Transverse colon (tissue), 4 donors: ENCODE measurements at regions not wholly inside any gene's neighbourhood (a gene's known extent, or its start where the extent isn't known, plus 50 kb on each side); places are given as distances from the start of the nearest gene placed in this dataset.
"Not testable (repeated sequence)": the region's sequence is repeated elsewhere in the genome, so short reads cannot be mapped to it uniquely, and the experiment has no call there.

Experiments used
- DNase-seq: peaks from one replicate; pipeline ENCODE4 v3.0.0-alpha.2; 2019
- H3K27ac ChIP-seq, 4 donors: fragments of 200-600 bp; sonication (generic); 2 replicates each; pipeline ENCODE4 v1.5.1; 2016 to 2018; ENCODE audit warnings: inconsistent platforms in 4 of 4
- H3K27me3 ChIP-seq: fragments of 200-600 bp; sonication (generic); 2 replicates; pipeline ENCODE4 v1.5.1; 2017; ENCODE audit warnings: inconsistent platforms
- H3K36me3 ChIP-seq, 4 donors: fragments of 200-600 bp; sonication (generic); 2 replicates each; pipeline ENCODE4 v1.5.1; 2017 to 2019; ENCODE audit warnings: inconsistent platforms in 4 of 4
- H3K4me1 ChIP-seq, 4 donors: fragments of 200-600 bp; sonication (generic); 2 replicates each; pipeline ENCODE4 v1.5.1; 2017 to 2020; ENCODE audit warnings: inconsistent platforms in 4 of 4
- H3K4me3 ChIP-seq, 4 donors: fragments of 200-600 bp; sonication (generic); 1 replicate in 1 of 4; 2 replicates in 3 of 4; pipeline versions ENCODE4 v1.5.1 to v1.6.1; 2017 to 2019; ENCODE audit warnings: inconsistent platforms in 4 of 4
- H3K9me3 ChIP-seq, 2 donors: fragments of 200-600 bp; sonication (generic); 2 replicates each; pipeline ENCODE4 v1.5.1; 2017 to 2019; ENCODE audit warnings: inconsistent platforms in 2 of 2
- CTCF ChIP-seq, 5 experiments: fragments of 200-600 bp in 3 of 5; fragments of 450-650 bp in 2 of 5; sonication (generic) in 3 of 5; IDR thresholded peaks; 1 replicate in 2 of 5; 2 replicates in 3 of 5; pipeline ENCODE4 v1.5.1; 2016 to 2017; ENCODE audit warnings: antibody characterized with exemption in 5 of 5, inconsistent platforms in 3 of 5, mild to moderate bottlenecking in 2 of 5, moderate library complexity in 1 of 5
- EP300 ChIP-seq: sonication (generic); formaldehyde crosslinking; IDR thresholded peaks from one replicate; pipeline ENCODE4 v1.6.1; 2017; ENCODE audit warnings: antibody characterized with exemption, low read depth
- POLR2A ChIP-seq: fragments of 450-650 bp; IDR thresholded peaks from one replicate; pipeline ENCODE4 v1.6.1; 2016; ENCODE audit warnings: antibody characterized with exemption, mild to moderate bottlenecking, moderate library complexity
- POLR2AphosphoS5 ChIP-seq, 3 donors: sonication (generic); formaldehyde crosslinking; IDR thresholded peaks; one replicate each; pipeline ENCODE4 v1.6.1; 2016; ENCODE audit warnings: antibody characterized with exemption in 3 of 3
- WGBS, 2 donors: methylation state at CpG; one replicate each; pipeline ENCODE4 v1.1.5; 2018; ENCODE audit warnings: low coverage in 1 of 2; 5-methylcytosine and 5-hydroxymethylcytosine counted together
- in situ Hi-C, 4 donors: fragments of 200-750 bp; cut with MboI; loops; one replicate each; pipeline versions ENCODE4 v1.15.0 to v1.15.1; 2017; ENCODE audit warnings: low sequenced_read_pairs in 3 of 4, low pct_ligation_motif_present in 1 of 4, low pct_unique_long_range_greater_than_20kb in 1 of 4
- intact Hi-C: fragments of 100-400 bp; cut with DNase I; formaldehyde crosslinking; loops from one replicate; pipeline ENCODE4 v1.15.1; 2023; ENCODE audit warnings: low total_unique reads

DNA sequence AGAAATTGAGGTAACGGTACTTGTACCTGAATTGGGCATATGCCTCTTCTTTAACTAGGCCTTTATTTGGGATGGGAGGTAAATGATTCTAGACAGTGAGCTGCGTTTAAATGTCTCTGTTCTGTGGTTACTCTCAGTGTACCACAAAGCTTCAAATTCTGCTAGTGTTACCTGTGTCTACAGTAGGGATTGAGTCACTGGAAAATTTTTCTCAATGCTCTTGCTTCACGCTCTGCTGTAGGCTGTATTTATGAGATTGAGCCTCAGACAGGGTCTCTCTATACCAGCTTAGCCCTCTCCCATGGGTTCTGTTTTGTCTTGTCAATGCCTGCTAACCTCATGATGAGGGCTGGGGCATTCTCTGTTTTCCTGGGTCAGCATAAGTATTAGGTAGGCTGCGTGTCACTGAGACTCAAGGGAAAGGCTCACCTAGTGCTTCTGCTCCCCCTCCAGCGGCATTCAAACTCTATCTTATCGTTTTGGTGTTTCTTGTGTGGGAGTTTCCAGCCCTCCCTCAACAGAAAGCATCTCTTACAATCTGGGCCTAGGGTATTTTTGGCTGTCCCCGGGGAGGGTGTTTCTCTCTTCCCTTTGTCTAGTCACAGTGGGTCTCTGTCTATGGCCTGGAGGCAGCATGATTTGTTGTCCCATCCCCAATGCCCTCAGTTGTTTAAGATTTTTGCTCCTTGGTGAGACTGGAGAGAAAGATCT lies 285.8 kb downstream of the ADGRD1 start:
- Histone ChIP-seq H3K36me3 (no peaks in the 10 kb centered on the region), H3K9me3 (no peaks in the 10 kb centered on the region), H3K4me3 (no peak overlapping the region), H3K4me1 (no peaks in the 10 kb centered on the region), H3K27ac (no peak overlapping the region), H3K27me3 (no peaks in the 10 kb centered on the region)
- in situ Hi-C loops (no loop called here), intact Hi-C loops (no loop called here)
- TF ChIP-seq CTCF (IDR thresholded peaks at IDR 0.05) (no peak), POLR2A (no peak), POLR2AphosphoS5 (IDR thresholded peaks at IDR 0.05) (no peak), EP300 (no peak)
- no peak for DNase-seq
- WGBS, 2 donors: 79 to 88% methylated on average over 6 to 7 of the region's 7 CpGs

GRCh38 chr12:131241517-131241916 lies 287.8 kb downstream of the ADGRD1 start:
- in situ Hi-C loops (no loop called here), intact Hi-C loops (no loop called here)
- H3K4me3 ChIP-seq: no peak overlapping the region
- peaks cover 6% of the 10 kb centered on the region for H3K27me3 ChIP-seq
- H3K27ac ChIP-seq: no peak overlapping the region
- no peak for TF ChIP-seq CTCF (IDR thresholded peaks at IDR 0.05)
- no peak for TF ChIP-seq EP300
- no peak for TF ChIP-seq POLR2AphosphoS5 (IDR thresholded peaks at IDR 0.05)
- TF ChIP-seq POLR2A: no peak
- H3K9me3 ChIP-seq: no peaks in the 10 kb centered on the region
- H3K36me3 ChIP-seq: no peaks in the 10 kb centered on the region
- DNase-seq: no peak
- H3K4me1 ChIP-seq: no peaks in the 10 kb centered on the region

GRCh38 chr12:131242741-131243496 lies 289.2 kb downstream of the ADGRD1 start:
- no peak for DNase-seq
- in situ Hi-C loops (no loop called here), intact Hi-C loops (no loop called here)
- Histone ChIP-seq H3K27me3 (peaks cover 6% of the 10 kb centered on the region), H3K4me1 (no peaks in the 10 kb centered on the region), H3K4me3 (no peak overlapping the region), H3K9me3 (no peaks in the 10 kb centered on the region), H3K27ac (no peak overlapping the region), H3K36me3 (no peaks in the 10 kb centered on the region)
- WGBS, 2 donors: 79 to 88% methylated on average over 5 of the region's 5 CpGs
- TF ChIP-seq POLR2AphosphoS5 (IDR thresholded peaks at IDR 0.05): no peak
- no peak for TF ChIP-seq POLR2A
- no peak for TF ChIP-seq EP300
- TF ChIP-seq CTCF (IDR thresholded peaks at IDR 0.05): no peak

DNA sequence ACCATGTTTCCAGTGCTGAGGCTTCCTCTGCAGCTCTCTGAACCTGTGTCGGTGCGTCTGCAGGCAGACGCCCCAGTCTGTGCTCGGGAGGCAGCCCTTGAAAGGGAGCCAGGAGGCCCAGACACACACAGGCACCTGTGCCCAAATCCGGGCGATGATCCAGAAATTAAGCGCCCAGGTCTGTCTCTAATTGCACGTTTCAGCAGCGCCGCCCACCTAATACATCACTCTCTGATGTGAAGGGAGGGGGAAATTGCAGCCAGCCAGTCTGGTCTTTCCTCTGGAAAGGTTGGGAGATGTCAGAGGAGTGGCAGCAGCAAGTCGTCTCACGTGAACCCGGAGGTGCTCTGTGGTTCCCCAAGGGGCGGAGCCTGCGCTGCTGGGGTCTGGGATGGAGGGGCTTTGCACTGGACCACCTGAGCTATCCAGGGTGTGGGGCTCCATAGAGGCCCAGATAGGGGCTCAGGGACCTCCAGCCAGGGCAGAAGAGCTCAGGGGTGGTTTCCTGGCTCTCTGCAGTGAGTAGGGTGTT lies 290.5 kb downstream of the ADGRD1 start:
- H3K9me3 ChIP-seq, H3K36me3 ChIP-seq, in situ Hi-C loops, H3K27me3 ChIP-seq, DNase-seq, H3K4me1 ChIP-seq, intact Hi-C loops, H3K27ac ChIP-seq, H3K4me3 ChIP-seq: not testable (repeated sequence)
- 85% methylated on average over 9 of the region's 15 CpGs; no CpG with 5 or more reads in 1 of the 2 donors for WGBS, 2 donors

DNA sequence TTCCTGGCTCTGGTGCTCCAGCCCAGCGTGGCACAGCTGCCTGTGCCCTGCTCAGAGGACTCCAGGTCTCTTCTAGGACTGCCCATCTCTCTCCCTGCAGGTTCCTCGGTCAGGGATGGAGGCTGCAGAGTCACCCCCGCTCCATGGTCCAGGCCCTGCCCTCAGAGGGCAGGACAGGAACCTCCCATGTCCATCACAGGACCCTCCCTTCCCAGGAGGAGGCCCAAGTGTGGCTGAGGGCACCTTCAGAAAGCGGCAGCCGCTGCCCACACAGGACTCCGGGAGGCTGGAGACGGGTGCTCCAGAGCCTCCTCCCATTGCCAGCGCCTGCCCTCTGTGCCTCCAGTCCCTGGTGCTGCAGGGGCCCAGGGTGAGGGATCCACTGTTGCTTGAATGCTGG lies 291.5 kb downstream of the ADGRD1 start:
- 61% methylated on average over 7 of the region's 8 CpGs; no CpG with 5 or more reads in 1 of the 2 donors for WGBS, 2 donors
- H3K27me3 ChIP-seq, in situ Hi-C loops, intact Hi-C loops, H3K27ac ChIP-seq, H3K4me1 ChIP-seq, DNase-seq, H3K4me3 ChIP-seq, H3K36me3 ChIP-seq, H3K9me3 ChIP-seq: not testable (repeated sequence)
